H9 (cell line): ENCODE measurements at regions not wholly inside any gene's neighbourhood (a gene's known extent, or its start where the extent isn't known, plus 50 kb on each side); places are given as distances from the start of the nearest gene placed in this dataset.

Source experiments
- DNase-seq: peaks from one replicate; pipeline ENCODE4 v3.0.0-alpha.2; 2017
- H2AFZ ChIP-seq: one replicate; pipeline ENCODE4 v1.6.1; 2013; ENCODE audit warnings: mild to moderate bottlenecking, low read length, control low read depth, moderate library complexity
- H2AK5ac ChIP-seq: 2 replicates; pipeline ENCODE4 v1.6.1; 2013; ENCODE audit warnings: low read length, control low read depth, mixed read lengths; ENCODE audit not compliant: insufficient read length
- H2BK120ac ChIP-seq: one replicate; pipeline ENCODE4 v1.6.1; 2013; ENCODE audit warnings: low read depth, mild to moderate bottlenecking, low read length, control low read depth, inconsistent platforms; ENCODE audit not compliant: poor library complexity, severe bottlenecking
- H2BK12ac ChIP-seq: 2 replicates; pipeline ENCODE4 v1.6.1; 2013; ENCODE audit warnings: low read length, control low read depth, mixed read lengths, low read depth; ENCODE audit not compliant: insufficient read length
- H2BK15ac ChIP-seq: 2 replicates; pipeline ENCODE4 v1.6.1; 2013; ENCODE audit warnings: low read depth, low read length, control low read depth
- H2BK20ac ChIP-seq: one replicate; pipeline ENCODE4 v1.6.1; 2013; ENCODE audit warnings: low read depth, mild to moderate bottlenecking, low read length, control low read depth, inconsistent platforms; ENCODE audit not compliant: poor library complexity, severe bottlenecking
- H2BK5ac ChIP-seq: 2 replicates; pipeline ENCODE4 v1.6.1; 2013; ENCODE audit warnings: low read length, control low read depth, mixed read lengths; ENCODE audit not compliant: insufficient read length
- H3K14ac ChIP-seq: 2 replicates; pipeline ENCODE4 v1.6.1; 2013; ENCODE audit warnings: low read length, control low read depth; ENCODE audit not compliant: insufficient read depth
- H3K18ac ChIP-seq: 2 replicates; pipeline ENCODE4 v1.6.1; 2013; ENCODE audit warnings: low read depth, mild to moderate bottlenecking, mixed read lengths, low read length, control low read depth; ENCODE audit not compliant: insufficient read length
- H3K23ac ChIP-seq: 2 replicates; pipeline ENCODE4 v1.6.1; 2013; ENCODE audit warnings: low read length, control low read depth, mixed read lengths, low read depth; ENCODE audit not compliant: insufficient read length
- H3K23me2 ChIP-seq: 2 replicates; pipeline ENCODE4 v1.6.1; 2013; ENCODE audit warnings: low read depth, mild to moderate bottlenecking, mixed read lengths, low read length, control low read depth; ENCODE audit not compliant: insufficient read length, poor library complexity, severe bottlenecking
- H3K27ac ChIP-seq: 2 replicates; pipeline ENCODE4 v1.5.1; 2013; ENCODE audit warnings: low read length, control low read depth, mixed read lengths, low read depth; ENCODE audit not compliant: insufficient read length
- H3K27me3 ChIP-seq: 2 replicates; pipeline ENCODE4 v1.6.1; 2013; ENCODE audit warnings: low read length, control low read depth, inconsistent platforms; ENCODE audit not compliant: insufficient read depth
- H3K4ac ChIP-seq: 2 replicates; pipeline ENCODE4 v1.6.1; 2013; ENCODE audit warnings: low read depth, mild to moderate bottlenecking, control low read depth, inconsistent platforms, low read length, moderate library complexity
- H3K4me1 ChIP-seq: 2 replicates; pipeline ENCODE4 v1.6.1; 2013; ENCODE audit warnings: low read length, control low read depth, inconsistent platforms; ENCODE audit not compliant: insufficient read depth
- H3K4me2 ChIP-seq: 2 replicates; pipeline ENCODE4 v1.6.1; 2013; ENCODE audit warnings: low read length, control low read depth, mixed read lengths; ENCODE audit not compliant: insufficient read length, insufficient read depth
- H3K56ac ChIP-seq: 2 replicates; pipeline ENCODE4 v1.6.1; 2013; ENCODE audit warnings: low read depth, mild to moderate bottlenecking, mixed read lengths, low read length, control low read depth; ENCODE audit not compliant: insufficient read length
- H3K79me1 ChIP-seq: 2 replicates; pipeline ENCODE4 v1.6.1; 2013; ENCODE audit warnings: low read depth, mild to moderate bottlenecking, moderate library complexity, low read length, control low read depth, inconsistent platforms; ENCODE audit not compliant: insufficient read depth, poor library complexity, severe bottlenecking
- H3K79me2 ChIP-seq: 2 replicates; pipeline ENCODE4 v1.6.1; 2013; ENCODE audit warnings: low read length, control low read depth, inconsistent platforms; ENCODE audit not compliant: insufficient read depth
- H3K9ac ChIP-seq: 2 replicates; pipeline ENCODE4 v1.6.1; 2013; ENCODE audit warnings: low read length, control low read depth, mixed read lengths; ENCODE audit not compliant: insufficient read length; ENCODE audit errors: extremely low read depth
- H3K9me3 ChIP-seq: one replicate; pipeline ENCODE4 v1.6.1; 2013; ENCODE audit warnings: low read depth, low read length, inconsistent platforms; ENCODE audit not compliant: control insufficient read depth
- H3T11ph ChIP-seq: one replicate; pipeline ENCODE4 v1.6.1; 2013; ENCODE audit warnings: mild to moderate bottlenecking, low read length, control low read depth, inconsistent platforms
- H4K20me1 ChIP-seq: one replicate; pipeline ENCODE4 v1.6.1; 2013; ENCODE audit not compliant: control insufficient read depth, insufficient read length, insufficient read depth
- H4K5ac ChIP-seq: 2 replicates; pipeline ENCODE4 v1.6.1; 2013; ENCODE audit warnings: low read depth, mild to moderate bottlenecking, mixed read lengths, low read length, control low read depth; ENCODE audit not compliant: insufficient read length
- H4K8ac ChIP-seq: replicated peaks from 2 replicates; pipeline ENCODE4 v1.6.1; 2013; ENCODE audit warnings: low read length, control low read depth, mixed read lengths, low read depth; ENCODE audit not compliant: insufficient read length
- H4K91ac ChIP-seq: 2 replicates; pipeline ENCODE4 v1.6.1; 2013; ENCODE audit warnings: low read depth, mild to moderate bottlenecking, moderate library complexity, mixed read lengths, low read length, control low read depth; ENCODE audit not compliant: insufficient read length
- H3K27ac Mint-ChIP-seq, 3 experiments: 2 replicates in 2 of 3; 3 replicates in 1 of 3; pipeline ENCODE4 v1.8.0; 2020 to 2021; ENCODE audit warnings: mixed read lengths in 3 of 3, mild to moderate bottlenecking in 1 of 3, moderate library complexity in 1 of 3
- H3K27me3 Mint-ChIP-seq: 2 replicates; pipeline ENCODE4 v1.8.0; 2021; ENCODE audit warnings: low read depth, mild to moderate bottlenecking, moderate library complexity, mixed read lengths
- H3K36me3 Mint-ChIP-seq, 3 experiments: 2 replicates in 2 of 3; 3 replicates in 1 of 3; pipeline ENCODE4 v1.8.0; 2020 to 2021; ENCODE audit warnings: low read depth in 3 of 3, mixed read lengths in 3 of 3; ENCODE audit not compliant: insufficient read depth in 1 of 3
- H3K4me1 Mint-ChIP-seq, 2 experiments: 2 replicates each; pipeline ENCODE4 v1.8.0; 2020; ENCODE audit warnings: mixed read lengths in 2 of 2
- H3K4me3 Mint-ChIP-seq, 2 experiments: 2 replicates in 1 of 2; 3 replicates in 1 of 2; pipeline ENCODE4 v1.8.0; 2020 to 2021; ENCODE audit warnings: mild to moderate bottlenecking in 2 of 2, mixed read lengths in 2 of 2, moderate library complexity in 1 of 2
- H3K9me3 Mint-ChIP-seq, 2 experiments: 2 replicates in 1 of 2; 3 replicates in 1 of 2; pipeline ENCODE4 v1.8.0; 2020; ENCODE audit warnings: mild to moderate bottlenecking in 2 of 2, mixed read lengths in 2 of 2, moderate library complexity in 1 of 2
- CTCF ChIP-seq: fragments of 200-600 bp; sonication (generic); conservative IDR thresholded peaks from 3 replicates; pipeline ENCODE4 v1.8.0; 2021; ENCODE audit warnings: antibody characterized with exemption, mild to moderate bottlenecking
- WGBS: extraction: QIAGEN DNeasy Blood & Tissue Kit; methylation state at CpG from one replicate; pipeline ENCODE4 v1.1.7; 2013; ENCODE audit warnings: missing lambda C conversion rate, low lambda C conversion rate, mixed read lengths; ENCODE audit not compliant: insufficient read length; ENCODE audit errors: extremely low coverage; 5-methylcytosine and 5-hydroxymethylcytosine counted together

- H3K4me1 ChIP-seq = peaks cover 3% of the 10 kb centered on the region; the same call in 1 of the 2 replicates
- H4K20me1 ChIP-seq = no peaks in the 10 kb centered on the region
- Mint-ChIP-seq H3K36me3 (peaks cover 0 to 4% (median 3%) of the 10 kb centered on the region in 3 experiments; a peak in 1 of 7 replicates), H3K27me3 (peaks cover 59% of the 10 kb centered on the region), H3K4me1 (peaks cover 17 to 18% of the 10 kb centered on the region in 2 experiments), H3K27ac (no peak overlapping the region), H3K4me3 (no peak overlapping the region), H3K9me3 (peaks cover 4 to 6% of the 10 kb centered on the region in 2 experiments; a peak in 3 of 5 replicates)
- H3K23me2 ChIP-seq = no peaks in the 10 kb centered on the region
- no peak overlapping the region for H4K8ac ChIP-seq
- no peak overlapping the region for H2BK20ac ChIP-seq
- TF ChIP-seq CTCF = no peak
- no peak overlapping the region for H2BK12ac ChIP-seq
- no peak overlapping the region for H3T11ph ChIP-seq
- no peak overlapping the region for H3K14ac ChIP-seq
- no CpG with 5 or more reads among the region's 1 CpG for WGBS
- H2BK15ac ChIP-seq = no peak overlapping the region
- H3K79me1 ChIP-seq = no peaks in the 10 kb centered on the region
- no peak overlapping the region for H2BK5ac ChIP-seq
- no peak overlapping the region for H3K23ac ChIP-seq
- H3K9ac ChIP-seq = no peak overlapping the region
- H2AK5ac ChIP-seq = no peak overlapping the region
- H4K91ac ChIP-seq = no peak overlapping the region
- no peak overlapping the region for H3K56ac ChIP-seq
- H3K27ac ChIP-seq = no peak overlapping the region
- no peak overlapping the region for H3K4ac ChIP-seq
- peaks cover 11% of the 10 kb centered on the region for H3K27me3 ChIP-seq
- no peak overlapping the region for H2AFZ ChIP-seq
- no peak overlapping the region for H2BK120ac ChIP-seq
- H3K79me2 ChIP-seq = no peaks in the 10 kb centered on the region
- H3K9me3 ChIP-seq = no peaks in the 10 kb centered on the region
- no peak overlapping the region for H3K18ac ChIP-seq
- no peak overlapping the region for H3K4me2 ChIP-seq
- H4K5ac ChIP-seq = no peak overlapping the region
- DNase-seq = no peak
These were observed 541.4 kb upstream of the B3GALT2 start for GRCh38 chr1:193727850-193728249.
